ENCODE measurements at regions not wholly inside any gene's neighbourhood (a gene's known extent, or its start where the extent isn't known, plus 50 kb on each side); places are given as distances from the start of the nearest gene placed in this dataset.
A peak's percentile ranks its signal among the peaks of the same experiment; 100 is the strongest.
"Not testable (repeated sequence)": the region's sequence is repeated elsewhere in the genome, so short reads cannot be mapped to it uniquely, and the experiment has no call there.

DNA sequence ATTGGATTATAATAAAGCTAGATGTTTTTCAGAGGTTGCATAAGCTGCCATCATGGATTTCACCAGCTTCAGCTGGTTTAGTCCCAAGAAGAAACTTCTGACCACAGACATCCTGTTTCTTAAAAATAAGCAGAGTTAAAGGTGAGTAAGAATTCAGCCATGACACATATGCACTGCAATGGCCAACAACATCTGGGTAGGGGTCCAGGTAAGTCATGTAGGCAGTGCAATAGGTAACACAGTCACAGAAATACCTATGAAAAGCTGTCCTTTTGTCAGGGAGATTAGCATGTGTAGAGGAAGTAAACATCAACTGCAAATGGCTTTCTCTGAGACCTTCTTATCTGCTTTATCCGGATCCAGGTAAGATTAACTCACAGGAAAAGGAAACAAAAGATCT lies 85.6 kb downstream of the PPIAL4G start:
- Mint-ChIP-seq H3K27ac (peak overlapping the region; percentile 11), H3K4me1 (peaks cover 18% of the 10 kb centered on the region)
- not testable (repeated sequence) for H3K27me3 Mint-ChIP-seq; H3K36me3 Mint-ChIP-seq (ENCODE audit: low read depth); H3K9me3 ChIP-seq (ENCODE audit: control insufficient read depth, low read length, poor library complexity, severe bottlenecking); DNase-seq; H3K4me3 Mint-ChIP-seq
- peak; percentile 14 for ATAC-seq

DNA sequence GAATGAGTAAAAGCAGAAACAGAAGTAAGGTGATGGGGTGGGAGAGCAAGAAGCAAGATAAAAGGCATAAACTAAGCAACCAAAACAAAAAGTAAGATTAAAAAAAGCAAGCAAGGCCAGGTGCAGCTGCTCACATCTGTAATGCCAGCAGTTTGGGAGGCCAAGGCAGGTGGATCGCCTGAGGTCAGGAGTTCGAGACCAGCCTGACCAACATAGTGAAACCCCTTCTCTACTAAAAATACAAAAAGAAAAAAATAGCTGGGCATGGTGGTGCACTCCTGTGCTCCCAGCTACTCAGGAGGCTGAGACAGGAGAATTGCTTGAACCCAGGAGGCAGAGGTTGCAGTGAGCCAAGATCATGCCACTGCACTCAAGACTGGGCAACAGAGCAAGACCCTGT lies 90.6 kb downstream of the PPIAL4G start:
- not testable (repeated sequence) for H3K36me3 Mint-ChIP-seq (ENCODE audit: low read depth); H3K27me3 Mint-ChIP-seq; DNase-seq; ATAC-seq; H3K9me3 ChIP-seq (ENCODE audit: control insufficient read depth, low read length, poor library complexity, severe bottlenecking); H3K4me3 Mint-ChIP-seq
- Mint-ChIP-seq H3K27ac (peak overlapping the region; percentile 70), H3K4me1 (peaks cover 21% of the 10 kb centered on the region)

- H3K36me3 Mint-ChIP-seq (ENCODE audit: low read depth); ATAC-seq; H3K9me3 ChIP-seq (ENCODE audit: control insufficient read depth, low read length, poor library complexity, severe bottlenecking); H3K27ac Mint-ChIP-seq; H3K4me3 Mint-ChIP-seq; DNase-seq; H3K27me3 Mint-ChIP-seq: not testable (repeated sequence)
- peaks cover 19% of the 10 kb centered on the region for H3K4me1 Mint-ChIP-seq
Observed at GRCh38 chr1:148391323-148391722, 91.8 kb downstream of the PPIAL4G start.

DNA sequence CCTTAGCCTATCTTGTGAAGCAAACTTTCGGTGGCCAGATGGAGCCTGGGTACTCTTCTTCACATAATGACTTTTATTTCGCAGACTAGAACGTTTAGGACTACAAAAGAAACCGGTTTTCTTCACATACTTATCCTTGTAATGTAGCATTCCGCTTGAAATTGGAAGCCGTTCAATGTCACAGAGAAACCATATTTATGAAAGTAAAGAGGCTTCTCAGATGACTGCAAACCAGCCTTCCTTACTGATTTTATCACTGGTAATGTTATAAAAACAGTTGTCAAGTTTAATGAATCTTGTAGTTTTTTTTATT lies 94.1 kb downstream of the PPIAL4G start:
- H3K36me3 Mint-ChIP-seq (ENCODE audit: low read depth): no peaks in the 10 kb centered on the region
- DNase-seq: no peak
- peaks cover 29% of the 10 kb centered on the region for H3K4me1 Mint-ChIP-seq
- H3K27me3 Mint-ChIP-seq: no peaks in the 10 kb centered on the region
- no peaks in the 10 kb centered on the region for H3K9me3 ChIP-seq (ENCODE audit: control insufficient read depth, low read length, poor library complexity, severe bottlenecking)
- ATAC-seq: no peak
- peak overlapping the region; percentile 93 for H3K4me3 Mint-ChIP-seq
- peak overlapping the region; percentile 97 for H3K27ac Mint-ChIP-seq

DNA sequence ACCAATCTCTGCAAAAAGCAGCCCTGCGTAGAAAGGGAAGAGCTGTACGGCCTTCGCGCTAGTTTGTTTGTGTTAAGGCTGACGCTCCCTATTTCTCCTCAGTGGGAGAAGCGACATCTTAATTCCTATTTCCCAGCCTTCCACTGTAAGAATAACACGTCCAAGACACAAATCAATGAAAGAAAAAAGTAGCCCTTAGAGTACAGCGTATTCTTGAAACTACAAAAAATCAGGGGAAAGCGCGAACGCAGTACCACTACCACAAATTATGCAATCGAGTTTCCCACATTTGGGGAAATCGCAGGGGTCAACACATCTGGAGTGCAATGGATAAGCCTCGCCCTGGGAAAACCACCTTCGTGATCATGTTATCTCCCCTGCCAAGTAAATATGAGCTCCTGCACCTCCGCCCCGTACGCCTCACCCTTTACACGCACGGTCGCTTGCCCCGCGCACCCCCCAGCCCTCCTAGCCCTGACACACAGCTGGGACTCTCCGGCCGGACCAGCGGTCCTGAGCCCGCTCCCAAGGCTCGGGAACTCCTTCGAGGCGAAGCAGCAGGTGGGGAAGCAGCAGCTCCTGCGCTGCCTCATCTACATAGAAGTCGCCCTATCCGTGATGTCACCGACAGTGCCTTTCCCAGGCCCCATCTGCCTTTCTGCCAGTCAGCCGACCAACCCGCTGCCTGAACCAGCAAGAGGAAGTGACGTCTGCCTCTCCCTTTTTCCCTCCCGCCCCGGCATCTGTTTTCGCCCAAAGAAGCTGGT lies 94.7 kb downstream of the PPIAL4G start:
- no peaks in the 10 kb centered on the region for H3K36me3 Mint-ChIP-seq (ENCODE audit: low read depth)

DNA sequence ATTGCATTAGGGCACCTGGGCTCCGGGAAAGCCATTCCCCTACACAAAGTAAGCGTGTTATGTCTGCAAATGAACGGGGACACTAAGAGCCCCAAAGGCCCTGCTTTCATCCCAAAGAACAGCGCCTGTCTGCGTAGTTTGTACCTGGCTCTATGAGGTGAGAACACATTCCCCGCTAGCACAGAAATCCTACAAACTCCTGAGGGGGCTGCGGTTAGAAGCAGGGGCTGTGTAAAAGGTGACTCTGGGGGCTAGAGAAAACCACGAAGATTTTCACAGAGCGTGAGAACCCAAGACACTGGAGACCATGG lies 95.2 kb downstream of the PPIAL4G start:
- peak overlapping the region; percentile 93 for H3K4me3 Mint-ChIP-seq
- H3K27ac Mint-ChIP-seq: peak overlapping the region; percentile 97
- H3K27me3 Mint-ChIP-seq; H3K36me3 Mint-ChIP-seq (ENCODE audit: low read depth); H3K9me3 ChIP-seq (ENCODE audit: control insufficient read depth, low read length, poor library complexity, severe bottlenecking); ATAC-seq; DNase-seq: not testable (repeated sequence)
- peaks cover 29% of the 10 kb centered on the region for H3K4me1 Mint-ChIP-seq

More for the DNA sequence above, 94.7 kb downstream of the PPIAL4G start:
- Mint-ChIP-seq H3K27ac (peak overlapping the region; percentile 97), H3K4me1 (peaks cover 29% of the 10 kb centered on the region), H3K27me3 (no peaks in the 10 kb centered on the region), H3K4me3 (peak overlapping the region; percentile 93)
- peak; percentile 67 to 77 (median 74) for DNase-seq
- peak; percentile 95 for ATAC-seq
- no peaks in the 10 kb centered on the region for H3K9me3 ChIP-seq (ENCODE audit: control insufficient read depth, low read length, poor library complexity, severe bottlenecking)

DNA sequence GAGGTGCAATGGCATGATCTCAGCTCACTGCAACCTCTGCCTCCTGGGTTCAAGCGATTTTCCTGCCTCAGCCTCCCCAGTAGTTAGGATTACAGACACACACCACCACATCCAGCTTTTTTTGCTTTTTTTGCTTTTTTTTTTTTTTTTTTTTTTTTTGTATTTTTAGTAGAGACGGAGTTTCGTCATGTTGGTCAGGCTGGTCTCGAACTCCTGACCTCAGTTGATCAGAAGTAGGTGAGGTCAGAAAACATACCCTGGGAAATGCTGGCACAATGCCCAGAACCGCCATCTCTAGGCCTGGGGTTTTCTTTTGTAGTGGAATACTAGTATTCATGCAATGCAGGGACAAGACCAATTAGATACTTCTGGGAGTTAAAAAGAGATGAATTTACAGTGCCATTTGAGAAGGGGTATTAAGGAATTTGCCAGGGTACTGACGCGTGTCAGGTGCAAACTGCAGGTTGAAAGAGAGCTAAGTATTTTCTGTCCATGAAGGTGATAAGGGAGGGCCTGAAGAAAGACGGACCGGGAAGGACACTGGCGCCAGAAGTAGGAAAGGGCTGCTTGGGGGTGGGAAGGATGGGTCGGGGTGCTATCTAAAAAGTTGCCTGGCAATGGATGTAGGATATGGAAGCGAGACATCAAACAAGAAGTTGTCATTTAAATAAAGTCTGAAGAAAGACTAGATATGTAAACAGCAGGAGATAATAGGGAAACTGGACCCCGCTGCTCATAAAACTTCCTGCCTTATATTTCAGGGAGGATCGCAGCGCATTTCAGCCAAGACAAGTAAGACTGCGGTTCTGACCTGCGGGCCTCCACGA lies 95.8 kb downstream of the PPIAL4G start:
- not testable (repeated sequence) for H3K9me3 ChIP-seq (ENCODE audit: control insufficient read depth, low read length, poor library complexity, severe bottlenecking); ATAC-seq; H3K27me3 Mint-ChIP-seq; DNase-seq; H3K36me3 Mint-ChIP-seq (ENCODE audit: low read depth)
- H3K27ac Mint-ChIP-seq: peak overlapping the region; percentile 97
- peaks cover 27% of the 10 kb centered on the region for H3K4me1 Mint-ChIP-seq
- peak overlapping the region; percentile 66 for H3K4me3 Mint-ChIP-seq

- DNase-seq (no peak), ATAC-seq (no peak)
- H3K27ac Mint-ChIP-seq: no peak overlapping the region
- peaks cover 25% of the 10 kb centered on the region for H3K4me1 Mint-ChIP-seq
- no peaks in the 10 kb centered on the region for H3K36me3 Mint-ChIP-seq (ENCODE audit: low read depth)
- peak overlapping the region; percentile 19 for H3K4me3 Mint-ChIP-seq
- no peaks in the 10 kb centered on the region for H3K9me3 ChIP-seq (ENCODE audit: control insufficient read depth, low read length, poor library complexity, severe bottlenecking)
- no peaks in the 10 kb centered on the region for H3K27me3 Mint-ChIP-seq
Observed at GRCh38 chr1:148386617-148387016, 96.5 kb downstream of the PPIAL4G start.

GRCh38 chr1:148386031-148386398 lies 97.1 kb downstream of the PPIAL4G start:
- DNase-seq; H3K27me3 Mint-ChIP-seq; H3K27ac Mint-ChIP-seq; ATAC-seq; H3K4me3 Mint-ChIP-seq; H3K9me3 ChIP-seq (ENCODE audit: control insufficient read depth, low read length, poor library complexity, severe bottlenecking); H3K36me3 Mint-ChIP-seq (ENCODE audit: low read depth): not testable (repeated sequence)
- peaks cover 25% of the 10 kb centered on the region for H3K4me1 Mint-ChIP-seq

DNA sequence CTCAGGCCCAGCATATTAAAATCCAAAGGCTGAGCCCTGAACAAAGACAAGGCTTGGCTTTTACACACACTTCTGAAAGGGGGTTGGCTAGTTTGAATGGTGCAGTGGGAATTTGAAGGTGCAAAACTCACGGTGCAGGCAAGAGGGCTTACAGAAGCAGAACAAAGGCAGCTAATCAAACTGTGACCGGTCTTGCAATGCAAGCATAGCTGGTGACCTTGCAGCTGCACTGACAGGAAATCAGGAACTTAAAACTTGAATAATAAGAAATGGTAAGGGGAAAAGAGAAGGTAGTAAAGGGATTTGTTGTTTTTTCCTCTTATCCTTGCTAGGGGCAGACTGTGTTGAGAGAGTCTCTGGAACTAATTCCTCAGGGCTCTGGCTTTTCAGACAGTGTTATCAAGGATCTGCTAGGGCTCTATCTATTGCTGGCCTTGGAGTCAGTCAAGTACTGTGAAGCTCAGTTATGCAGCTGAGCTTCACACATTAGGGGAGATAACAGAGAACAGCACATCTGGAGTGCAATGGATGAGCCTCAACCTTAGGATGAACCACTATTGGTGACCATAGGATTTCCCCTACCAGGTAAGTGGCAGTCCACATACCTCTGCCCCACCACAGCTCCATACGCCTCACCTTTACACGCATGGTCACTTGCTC lies 97.6 kb downstream of the PPIAL4G start:
- H3K27me3 Mint-ChIP-seq: no peaks in the 10 kb centered on the region
- H3K36me3 Mint-ChIP-seq (ENCODE audit: low read depth): no peaks in the 10 kb centered on the region
- DNase-seq: no peak
- H3K9me3 ChIP-seq (ENCODE audit: control insufficient read depth, low read length, poor library complexity, severe bottlenecking): no peaks in the 10 kb centered on the region
- peaks cover 25% of the 10 kb centered on the region for H3K4me1 Mint-ChIP-seq
- no peak for ATAC-seq
- no peak overlapping the region for H3K27ac Mint-ChIP-seq
- no peak overlapping the region for H3K4me3 Mint-ChIP-seq

DNA sequence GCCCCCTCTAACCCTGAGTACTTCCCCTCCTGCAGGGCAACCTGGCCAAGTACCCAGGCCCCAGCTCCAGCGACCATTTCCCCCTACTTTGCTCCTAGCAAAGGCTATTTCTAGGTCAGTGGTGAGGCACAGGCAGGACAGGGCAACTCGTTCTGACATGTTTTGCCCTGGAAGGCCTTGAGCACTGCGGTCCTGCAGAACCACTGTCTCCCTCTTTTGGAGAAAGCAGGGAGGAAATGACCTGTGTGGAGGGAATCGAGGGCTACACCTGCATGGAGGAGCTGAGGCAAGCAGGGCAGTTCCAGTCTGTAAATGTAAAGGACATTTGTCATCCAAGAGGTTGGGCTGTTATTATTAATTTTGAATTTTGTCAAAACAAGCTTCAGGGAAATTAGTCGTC lies 99.1 kb downstream of the PPIAL4G start:
- Mint-ChIP-seq H3K27ac (no peak overlapping the region), H3K4me3 (no peak overlapping the region), H3K36me3 (ENCODE audit: low read depth) (no peaks in the 10 kb centered on the region), H3K4me1 (peaks cover 25% of the 10 kb centered on the region), H3K27me3 (no peaks in the 10 kb centered on the region)
- DNase-seq (no peak), ATAC-seq (no peak)
- no peaks in the 10 kb centered on the region for H3K9me3 ChIP-seq (ENCODE audit: control insufficient read depth, low read length, poor library complexity, severe bottlenecking)

GRCh38 chr1:148379697-148380096 lies 103.4 kb downstream of the PPIAL4G start:
- no peaks in the 10 kb centered on the region for H3K4me1 Mint-ChIP-seq
- ATAC-seq (no peak), DNase-seq (no peak)

DNA sequence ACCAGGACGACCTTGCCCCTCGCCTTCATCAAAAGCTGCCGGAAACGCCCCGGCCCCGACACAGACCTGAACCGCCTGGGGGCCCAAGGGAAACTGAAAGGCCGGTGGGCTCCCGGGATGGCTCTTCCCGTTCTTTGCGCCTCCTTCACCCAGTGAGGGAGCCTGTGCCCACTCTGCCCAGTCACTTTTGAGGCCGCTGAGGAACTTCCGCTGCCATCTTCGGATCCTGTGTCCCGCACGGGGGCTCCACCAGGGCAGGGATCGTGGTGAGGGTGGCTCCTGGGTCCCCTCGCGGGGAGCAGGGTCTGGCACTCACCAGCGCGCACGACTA lies 104.0 kb downstream of the PPIAL4G start:
- H3K9me3 ChIP-seq (ENCODE audit: control insufficient read depth, low read length, poor library complexity, severe bottlenecking): no peaks in the 10 kb centered on the region
- no peak overlapping the region for H3K4me3 Mint-ChIP-seq
- no peak overlapping the region for H3K27ac Mint-ChIP-seq
- H3K27me3 Mint-ChIP-seq: no peaks in the 10 kb centered on the region
- H3K36me3 Mint-ChIP-seq (ENCODE audit: low read depth): no peaks in the 10 kb centered on the region
- H3K4me1 Mint-ChIP-seq: no peaks in the 10 kb centered on the region
- no peak for DNase-seq
- no peak for ATAC-seq

More at GRCh38 chr1:148379697-148380096, 103.4 kb downstream of the PPIAL4G start:
- Mint-ChIP-seq H3K27ac (no peak overlapping the region), H3K36me3 (ENCODE audit: low read depth) (no peaks in the 10 kb centered on the region), H3K4me3 (no peak overlapping the region), H3K27me3 (no peaks in the 10 kb centered on the region)
- no peaks in the 10 kb centered on the region for H3K9me3 ChIP-seq (ENCODE audit: control insufficient read depth, low read length, poor library complexity, severe bottlenecking)

Data from T-helper 17 cell (primary cell).